GM19239 (cell line): ENCODE measurements at regions not wholly inside any gene's neighbourhood (a gene's known extent, or its start where the extent isn't known, plus 50 kb on each side); places are given as distances from the start of the nearest gene placed in this dataset.

ENCODE experiments used
- DNase-seq: peaks from one replicate; pipeline ENCODE4 v3.0.0; 2011; ENCODE audit warnings: low spot score; ENCODE audit not compliant: insufficient read length
- FAIRE-seq: peaks from 2 replicates; lab custom pipeline; 2011; peaks lifted over from hg19 to GRCh38; lab: Jason Lieb, UNC

GRCh38 chr15:31236184-31237042 is 90.2 kb upstream of the KLF13 start:
- DNase-seq: no peak
- FAIRE-seq: peak; percentile 77

GRCh38 chr15:31237043-31237324 is 89.7 kb upstream of the KLF13 start:
- no peak for DNase-seq
- peak; percentile 64 for FAIRE-seq

- no peak for FAIRE-seq
- DNase-seq: no peak
These were observed 87.7 kb upstream of the KLF13 start for GRCh38 chr15:31238906-31239305.

GRCh38 chr15:31239409-31239808 is 87.2 kb upstream of the KLF13 start:
- FAIRE-seq (no peak), DNase-seq (no peak)

- no peak for DNase-seq
- no peak for FAIRE-seq
These were observed 84.6 kb upstream of the KLF13 start for GRCh38 chr15:31241888-31242522.

GRCh38 chr15:31243895-31244294 is 82.7 kb upstream of the KLF13 start:
- DNase-seq (no peak), FAIRE-seq (no peak)

- FAIRE-seq (no peak), DNase-seq (no peak)
These were observed 81.4 kb upstream of the KLF13 start for GRCh38 chr15:31245135-31245689.

- no peak for DNase-seq
These were observed 80.9 kb upstream of the KLF13 start for GRCh38 chr15:31245756-31246155.

GRCh38 chr15:31247404-31247803 is 79.2 kb upstream of the KLF13 start:
- DNase-seq (no peak), FAIRE-seq (no peak)

More at GRCh38 chr15:31245756-31246155, 80.9 kb upstream of the KLF13 start:
- no peak for FAIRE-seq

GRCh38 chr15:31248263-31248662 is 78.4 kb upstream of the KLF13 start:
- DNase-seq: no peak
- no peak for FAIRE-seq

- no peak for FAIRE-seq
- no peak for DNase-seq
These were observed 77.7 kb upstream of the KLF13 start for GRCh38 chr15:31248951-31249350.

GRCh38 chr15:31250033-31250432 is 76.6 kb upstream of the KLF13 start:
- FAIRE-seq (no peak), DNase-seq (no peak)

GRCh38 chr15:31251165-31251564 is 75.5 kb upstream of the KLF13 start:
- DNase-seq: no peak
- FAIRE-seq: no peak

- FAIRE-seq: no peak
- DNase-seq: no peak
These were observed 74.4 kb upstream of the KLF13 start for GRCh38 chr15:31252171-31252785.

- DNase-seq (no peak), FAIRE-seq (peak; percentile 82)
These were observed 72.0 kb upstream of the KLF13 start for GRCh38 chr15:31254431-31255175.

GRCh38 chr15:31255176-31255510 is 71.5 kb upstream of the KLF13 start:
- no peak for FAIRE-seq
- no peak for DNase-seq

- FAIRE-seq: peak; percentile 98
- no peak for DNase-seq
These were observed 70.8 kb upstream of the KLF13 start for GRCh38 chr15:31255732-31256377.

GRCh38 chr15:31256378-31257265 is 70.0 kb upstream of the KLF13 start:
- DNase-seq (no peak), FAIRE-seq (peak; percentile 92)

GRCh38 chr15:31257286-31257685 is 69.3 kb upstream of the KLF13 start:
- FAIRE-seq (peak; percentile 74), DNase-seq (no peak)
